Rectal smooth muscle tissue (tissue), 1 donor: ENCODE measurements at regions not wholly inside any gene's neighbourhood (a gene's known extent, or its start where the extent isn't known, plus 50 kb on each side); places are given as distances from the start of the nearest gene placed in this dataset.

ENCODE experiments used
- H3K27ac ChIP-seq: one replicate; pipeline ENCODE4 v1.7.0; 2013; ENCODE audit warnings: low read depth, low read length, inconsistent platforms
- H3K27me3 ChIP-seq: one replicate; pipeline ENCODE4 v1.7.0; 2013; ENCODE audit warnings: low read length; ENCODE audit not compliant: control insufficient read depth, insufficient read depth
- H3K36me3 ChIP-seq: one replicate; pipeline ENCODE4 v1.7.0; 2013; ENCODE audit warnings: low read length; ENCODE audit not compliant: control insufficient read depth, insufficient read depth
- H3K4me1 ChIP-seq: one replicate; pipeline ENCODE4 v1.7.0; 2013; ENCODE audit warnings: low read length; ENCODE audit not compliant: control insufficient read depth, insufficient read depth
- H3K4me3 ChIP-seq: one replicate; pipeline ENCODE4 v1.7.0; 2013; ENCODE audit warnings: low read length
- H3K9ac ChIP-seq: one replicate; pipeline ENCODE4 v1.7.0; 2013; ENCODE audit warnings: low read length

DNA sequence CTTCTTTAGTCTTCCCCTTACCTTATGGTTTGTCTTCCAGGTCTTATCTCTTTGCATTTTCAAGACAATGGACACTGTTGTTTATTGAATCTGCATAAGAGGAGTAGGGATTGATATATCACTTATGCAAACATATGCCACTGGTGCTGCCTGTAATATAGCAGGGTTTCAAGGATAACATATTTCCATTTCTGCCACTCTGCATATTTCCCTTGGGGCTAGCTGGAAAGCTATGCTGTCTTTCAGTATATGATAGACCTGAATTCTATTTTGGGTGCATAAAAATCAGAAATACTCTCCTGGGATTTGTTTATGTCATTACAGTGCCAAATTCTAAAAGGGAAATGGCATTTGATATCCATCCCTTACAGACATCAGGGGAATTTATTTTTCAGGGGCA lies 400.2 kb downstream of the TLR4 start:
- Histone ChIP-seq H3K4me3 (no peak overlapping the region), H3K36me3 (no peaks in the 10 kb centered on the region)

GRCh38 chr9:118108971-118109370 lies 404.8 kb downstream of the TLR4 start:
- Histone ChIP-seq H3K9ac (no peak overlapping the region), H3K27me3 (no peaks in the 10 kb centered on the region), H3K36me3 (no peaks in the 10 kb centered on the region), H3K4me3 (no peak overlapping the region), H3K27ac (no peak overlapping the region), H3K4me1 (no peaks in the 10 kb centered on the region)

More for the DNA sequence above, 400.2 kb downstream of the TLR4 start:
- H3K27me3 ChIP-seq, result no peaks in the 10 kb centered on the region
- no peak overlapping the region for H3K27ac ChIP-seq
- H3K4me1 ChIP-seq, result no peaks in the 10 kb centered on the region
- no peak overlapping the region for H3K9ac ChIP-seq

DNA sequence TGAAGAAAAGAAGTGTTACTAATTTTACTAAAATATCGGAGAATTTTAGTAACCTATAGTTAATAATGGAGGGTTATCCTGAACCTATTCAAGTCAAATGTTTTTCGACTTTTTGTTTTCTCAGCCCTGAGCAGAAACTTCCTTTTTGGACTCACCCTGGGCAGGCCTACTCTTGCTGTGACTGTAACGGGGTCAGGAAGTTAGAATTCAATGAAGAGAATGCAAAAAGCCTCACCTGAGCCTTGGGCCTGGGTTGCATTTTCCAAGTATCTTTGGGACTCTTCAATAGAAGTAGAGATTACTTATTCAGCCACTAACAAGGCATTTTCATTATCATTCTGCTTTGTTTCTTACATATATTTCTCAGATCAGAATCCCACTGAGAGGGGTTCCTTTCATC lies 405.3 kb downstream of the TLR4 start:
- Histone ChIP-seq H3K4me3 (no peak overlapping the region), H3K9ac (no peak overlapping the region), H3K36me3 (no peaks in the 10 kb centered on the region), H3K27ac (no peak overlapping the region), H3K4me1 (no peaks in the 10 kb centered on the region), H3K27me3 (no peaks in the 10 kb centered on the region)

GRCh38 chr9:118121361-118121760 lies 417.2 kb downstream of the TLR4 start:
- Histone ChIP-seq H3K9ac (no peak overlapping the region), H3K4me1 (no peaks in the 10 kb centered on the region), H3K27ac (no peak overlapping the region), H3K4me3 (no peak overlapping the region), H3K27me3 (no peaks in the 10 kb centered on the region), H3K36me3 (no peaks in the 10 kb centered on the region)

GRCh38 chr9:118128313-118128712 lies 424.1 kb downstream of the TLR4 start:
- no peaks in the 10 kb centered on the region for H3K27me3 ChIP-seq
- H3K27ac ChIP-seq, result no peak overlapping the region
- H3K4me1 ChIP-seq, result no peaks in the 10 kb centered on the region
- H3K9ac ChIP-seq, result no peak overlapping the region
- H3K36me3 ChIP-seq, result no peaks in the 10 kb centered on the region
- no peak overlapping the region for H3K4me3 ChIP-seq

- Histone ChIP-seq H3K36me3 (no peaks in the 10 kb centered on the region), H3K9ac (no peak overlapping the region), H3K4me1 (no peaks in the 10 kb centered on the region), H3K27ac (no peak overlapping the region), H3K27me3 (no peaks in the 10 kb centered on the region), H3K4me3 (no peak overlapping the region)
Observed at GRCh38 chr9:118129541-118129940, 425.3 kb downstream of the TLR4 start.

GRCh38 chr9:118148990-118149389 lies 444.8 kb downstream of the TLR4 start:
- Histone ChIP-seq H3K4me3 (no peak overlapping the region), H3K27me3 (no peaks in the 10 kb centered on the region), H3K9ac (no peak overlapping the region), H3K36me3 (no peaks in the 10 kb centered on the region), H3K27ac (no peak overlapping the region), H3K4me1 (no peaks in the 10 kb centered on the region)

GRCh38 chr9:118156846-118157245 lies 452.6 kb downstream of the TLR4 start:
- Histone ChIP-seq H3K27ac (no peak overlapping the region), H3K36me3 (no peaks in the 10 kb centered on the region), H3K9ac (no peak overlapping the region), H3K4me3 (no peak overlapping the region), H3K27me3 (no peaks in the 10 kb centered on the region), H3K4me1 (no peaks in the 10 kb centered on the region)

DNA sequence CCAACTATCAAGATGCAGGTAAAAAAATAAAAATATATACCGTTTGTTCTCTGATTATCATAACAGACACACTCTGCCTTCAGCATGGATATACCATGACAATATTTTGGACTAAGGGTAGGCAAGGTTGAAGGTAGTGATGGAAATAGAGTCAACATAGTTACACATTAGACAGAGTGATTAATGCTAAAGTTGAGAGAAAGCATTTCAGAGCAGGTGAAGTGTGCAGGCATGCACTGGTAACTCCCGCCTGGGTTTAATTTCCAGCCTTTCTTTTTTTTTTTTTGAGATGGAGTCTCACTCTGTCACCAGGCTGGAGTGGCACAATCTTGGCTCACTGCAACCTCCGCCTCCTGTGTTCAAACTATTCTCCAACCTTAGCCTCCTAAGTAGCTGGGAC lies 458.5 kb downstream of the TLR4 start:
- H3K36me3 ChIP-seq, result no peaks in the 10 kb centered on the region

DNA sequence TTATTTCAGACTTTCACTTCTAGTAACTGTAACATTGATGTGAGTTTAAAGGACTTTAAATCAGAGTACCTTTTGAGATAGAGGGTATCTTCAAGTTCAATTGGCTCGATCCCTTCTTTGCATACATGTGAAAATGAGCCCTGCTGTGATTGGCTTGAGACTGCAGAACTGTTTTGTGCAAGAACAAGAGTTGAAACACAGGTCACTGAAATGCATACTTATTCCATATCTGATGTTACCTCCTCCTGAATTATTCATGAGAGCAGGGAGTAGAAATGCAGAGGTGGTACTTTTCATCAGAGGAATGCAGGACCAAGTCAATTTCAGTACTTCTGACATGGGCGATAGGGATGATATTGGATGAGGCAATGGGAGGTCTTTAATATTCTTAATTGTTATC lies 459.5 kb downstream of the TLR4 start:
- Histone ChIP-seq H3K9ac (no peak overlapping the region), H3K4me3 (no peak overlapping the region), H3K27me3 (no peaks in the 10 kb centered on the region), H3K27ac (no peak overlapping the region), H3K36me3 (no peaks in the 10 kb centered on the region), H3K4me1 (no peaks in the 10 kb centered on the region)

More for the DNA sequence above, 458.5 kb downstream of the TLR4 start:
- Histone ChIP-seq H3K4me3 (no peak overlapping the region), H3K27me3 (no peaks in the 10 kb centered on the region), H3K9ac (no peak overlapping the region), H3K4me1 (no peaks in the 10 kb centered on the region), H3K27ac (no peak overlapping the region)

- H3K27ac ChIP-seq, result no peak overlapping the region
- no peak overlapping the region for H3K9ac ChIP-seq
- H3K27me3 ChIP-seq, result no peaks in the 10 kb centered on the region
- no peaks in the 10 kb centered on the region for H3K36me3 ChIP-seq
- H3K4me1 ChIP-seq, result no peaks in the 10 kb centered on the region
- H3K4me3 ChIP-seq, result no peak overlapping the region
Observed at GRCh38 chr9:118165451-118165850, 461.2 kb downstream of the TLR4 start.

DNA sequence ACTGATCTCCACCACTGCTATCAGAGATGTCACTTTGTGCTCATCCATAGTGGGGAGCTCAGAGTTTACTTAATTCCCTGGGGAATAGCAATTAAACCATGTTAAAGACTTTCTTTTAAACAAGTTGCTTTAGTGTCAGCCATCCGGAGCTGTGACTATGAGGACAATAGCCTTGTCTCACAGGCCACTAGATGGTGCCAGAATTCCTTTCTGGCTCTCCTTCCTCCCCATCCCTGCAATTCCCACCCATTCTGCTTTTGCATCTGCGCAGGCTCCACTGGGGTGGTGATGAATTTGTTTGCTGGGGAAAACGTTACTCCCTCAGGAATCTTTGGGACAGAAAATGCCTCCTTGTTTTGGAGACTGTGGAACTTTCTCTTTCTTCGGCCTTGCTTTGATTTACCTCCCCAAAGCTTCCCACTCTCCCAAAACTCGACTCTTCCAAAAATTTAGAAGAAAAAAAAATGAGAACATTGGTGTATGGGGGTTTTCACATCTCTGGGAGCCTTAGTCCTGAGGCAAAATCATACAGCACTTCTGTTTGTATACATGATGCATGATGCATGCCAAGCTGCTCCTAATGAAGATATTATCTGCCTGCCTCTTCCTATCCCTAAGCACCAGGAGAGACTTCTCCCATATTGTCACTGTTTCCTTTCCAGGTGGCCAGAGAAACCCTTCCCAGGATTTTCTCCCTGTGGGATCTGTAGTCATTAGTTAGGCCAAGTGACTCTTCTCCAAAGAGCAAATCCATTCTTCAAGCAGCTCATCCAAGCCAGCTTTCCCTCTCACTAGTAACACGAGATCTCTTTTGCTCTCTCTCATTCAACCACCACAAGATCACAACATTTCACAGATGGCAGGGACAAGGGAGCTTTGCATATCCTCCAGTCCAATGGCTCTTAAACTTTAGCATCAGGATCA lies 466.1 kb downstream of the TLR4 start:
- no peak overlapping the region for H3K27ac ChIP-seq
- no peaks in the 10 kb centered on the region for H3K4me1 ChIP-seq
- no peaks in the 10 kb centered on the region for H3K27me3 ChIP-seq
- no peak overlapping the region for H3K9ac ChIP-seq
- no peak overlapping the region for H3K4me3 ChIP-seq
- H3K36me3 ChIP-seq, result no peaks in the 10 kb centered on the region

DNA sequence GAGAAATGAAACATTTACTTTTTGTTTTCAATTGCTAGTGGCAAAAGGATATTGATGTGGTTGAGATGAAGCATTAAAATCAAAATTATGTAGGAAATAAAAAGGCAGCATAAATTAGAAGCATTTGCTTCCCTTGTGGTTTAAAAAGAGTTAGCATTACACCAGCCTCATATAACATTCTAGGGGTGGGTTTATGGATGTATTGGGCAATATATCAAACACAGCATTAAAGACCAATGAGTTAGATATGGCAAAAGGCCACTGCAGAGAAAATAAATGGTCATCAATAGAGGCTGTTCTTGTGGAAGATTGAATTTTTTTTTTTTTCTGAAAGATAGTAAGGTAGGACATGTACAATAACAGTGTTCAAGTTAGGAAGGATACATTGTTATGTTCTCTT lies 473.0 kb downstream of the TLR4 start:
- Histone ChIP-seq H3K27ac (no peak overlapping the region), H3K4me1 (no peaks in the 10 kb centered on the region), H3K27me3 (no peaks in the 10 kb centered on the region), H3K36me3 (no peaks in the 10 kb centered on the region), H3K9ac (no peak overlapping the region), H3K4me3 (no peak overlapping the region)
